HEK293 (cell line): ENCODE measurements at regions not wholly inside any gene's neighbourhood (a gene's known extent, or its start where the extent isn't known, plus 50 kb on each side); places are given as distances from the start of the nearest gene placed in this dataset.

Experiments
- CTCF ChIA-PET: fragments of 350-600 bp; formaldehyde crosslinking; extraction: SDS; loops from one replicate; lab custom pipeline; 2021; ENCODE audit warnings: antibody characterized with exemption; lab: Yijun Ruan, JAX
- POLR2A ChIA-PET: fragments of 300-600 bp; formaldehyde crosslinking; extraction: SDS; loops from one replicate; lab custom pipeline; 2020; ENCODE audit warnings: antibody characterized with exemption, inconsistent platforms; lab: Yijun Ruan, JAX
- H3K27ac ChIP-seq: fragments of 200-500 bp; sonication (Bioruptor generic); 2 replicates; pipeline ENCODE4 v1.5.1; 2014; ENCODE audit warnings: low read depth, low read length, control low read depth, inconsistent platforms; ENCODE audit errors: extremely low read depth
- H3K36me3 ChIP-seq, 2 experiments: fragments of 200-500 bp in 1 of 2; sonication (Bioruptor generic) in 1 of 2; 1 replicate in 1 of 2; 2 replicates in 1 of 2; pipeline ENCODE4 v1.5.1; 2014 to 2017; ENCODE audit warnings: inconsistent platforms in 2 of 2, low read length in 2 of 2; ENCODE audit not compliant: control insufficient read depth in 2 of 2, insufficient read depth in 1 of 2
- H3K4me1 ChIP-seq: fragments of 200-500 bp; sonication (Bioruptor generic); 2 replicates; pipeline ENCODE4 v1.5.1; 2014; ENCODE audit warnings: mild to moderate bottlenecking, low read length, inconsistent platforms; ENCODE audit not compliant: control insufficient read depth, insufficient read depth
- H3K4me3 ChIP-seq: 2 replicates; pipeline ENCODE4 v1.5.1; 2011; ENCODE audit warnings: low read depth, mild to moderate bottlenecking, control low read depth, low read length, moderate library complexity
- H3K9me3 ChIP-seq: fragments of 200-500 bp; sonication (Bioruptor generic); 2 replicates; pipeline ENCODE4 v1.5.1; 2014; ENCODE audit warnings: low read depth, low read length, inconsistent platforms; ENCODE audit not compliant: control insufficient read depth, insufficient read depth
- EGR2 ChIP-seq: fragments of 450-650 bp; formaldehyde crosslinking; IDR thresholded peaks from 2 replicates; pipeline ENCODE4 v1.5.1; 2016; ENCODE audit warnings: low read depth, missing biosample characterization, missing genetic modification characterization
- GLIS1 ChIP-seq: fragments of 450-650 bp; formaldehyde crosslinking; IDR thresholded peaks from 2 replicates; pipeline ENCODE4 v1.5.1; 2016; ENCODE audit warnings: missing biosample characterization, missing genetic modification characterization
- MZF1 ChIP-seq: fragments of 450-650 bp; formaldehyde crosslinking; IDR thresholded peaks from 2 replicates; pipeline ENCODE4 v1.5.1; 2017; ENCODE audit warnings: missing biosample characterization, missing genetic modification characterization, borderline replicate concordance
- SCRT2 ChIP-seq: fragments of 450-650 bp; formaldehyde crosslinking; IDR thresholded peaks from 2 replicates; pipeline ENCODE4 v1.5.1; 2016; ENCODE audit warnings: missing biosample characterization, missing genetic modification characterization
- ZBTB8A ChIP-seq: fragments of 450-650 bp; formaldehyde crosslinking; IDR thresholded peaks from 2 replicates; pipeline ENCODE4 v1.5.1; 2016; ENCODE audit warnings: missing biosample characterization, missing genetic modification characterization
- ZFP37 ChIP-seq: fragments of 450-650 bp; formaldehyde crosslinking; IDR thresholded peaks from 2 replicates; pipeline ENCODE4 v1.5.1; 2016; ENCODE audit warnings: missing biosample characterization, missing genetic modification characterization
- ZNF157 ChIP-seq: fragments of 450-650 bp; formaldehyde crosslinking; IDR thresholded peaks from 2 replicates; pipeline ENCODE4 v1.5.1; 2016; ENCODE audit warnings: missing biosample characterization, missing genetic modification characterization
- ZNF2 ChIP-seq: fragments of 450-650 bp; formaldehyde crosslinking; IDR thresholded peaks from 2 replicates; pipeline ENCODE4 v1.5.1; 2016; ENCODE audit warnings: missing biosample characterization, missing genetic modification characterization
- ZNF274 ChIP-seq, 2 experiments: fragments of 200-500 bp in 1 of 2; fragments of 450-650 bp in 1 of 2; sonication (Bioruptor generic) in 1 of 2; formaldehyde crosslinking in 1 of 2; IDR thresholded peaks; 2 replicates each; pipeline versions ENCODE4 v1.5.1 to v1.6.1; 2014 to 2016; ENCODE audit warnings: borderline replicate concordance in 1 of 2, inconsistent platforms in 1 of 2, low read length in 1 of 2, missing biosample characterization in 1 of 2, missing genetic modification characterization in 1 of 2
- ZNF280C ChIP-seq: fragments of 450-650 bp; formaldehyde crosslinking; IDR thresholded peaks from 2 replicates; pipeline ENCODE4 v1.5.1; 2016; ENCODE audit warnings: missing biosample characterization, missing genetic modification characterization
- ZNF510 ChIP-seq: fragments of 450-650 bp; formaldehyde crosslinking; IDR thresholded peaks from 2 replicates; pipeline ENCODE4 v1.5.1; 2018; ENCODE audit warnings: mild to moderate bottlenecking, missing genetic modification characterization, missing biosample characterization; ENCODE audit not compliant: insufficient replicate concordance
- ZNF560 ChIP-seq: fragments of 450-650 bp; formaldehyde crosslinking; IDR thresholded peaks from 2 replicates; pipeline ENCODE4 v1.5.1; 2017; ENCODE audit warnings: missing biosample characterization, missing genetic modification characterization, borderline replicate concordance
- ZNF580 ChIP-seq: fragments of 450-650 bp; formaldehyde crosslinking; IDR thresholded peaks from 2 replicates; pipeline ENCODE4 v1.5.1; 2016; ENCODE audit warnings: missing biosample characterization, missing genetic modification characterization
- ZNF645 ChIP-seq: fragments of 450-650 bp; formaldehyde crosslinking; IDR thresholded peaks from 2 replicates; pipeline ENCODE4; 2016; ENCODE audit warnings: missing biosample characterization, missing genetic modification characterization
- ZNF768 ChIP-seq: fragments of 450-650 bp; formaldehyde crosslinking; IDR thresholded peaks from 2 replicates; pipeline ENCODE4 v1.5.1; 2018; ENCODE audit warnings: missing biosample characterization, mild to moderate bottlenecking, missing genetic modification characterization
- ZSCAN5A ChIP-seq: fragments of 450-650 bp; formaldehyde crosslinking; IDR thresholded peaks from 2 replicates; pipeline ENCODE4 v1.5.1; 2016; ENCODE audit warnings: missing biosample characterization, missing genetic modification characterization

GRCh38 chr4:24669751-24670150 is 85.4 kb upstream of the DHX15 start (continued):
- TF ChIP-seq ZSCAN5A (tag by site-specific recombination) (no peak), SCRT2 (tag by site-specific recombination) (no peak), ZNF768 (no peak), ZNF157 (no peak), EGR2 (tag by site-specific recombination) (no peak), GLIS1 (tag by site-specific recombination) (no peak), MZF1 (no peak), ZNF580 (tag by site-specific recombination) (no peak), ZNF274 (IDR thresholded peaks at IDR 0.05; ENCODE audit: low read length) (no peak), ZNF274 (tag by site-specific recombination; IDR thresholded peaks at IDR 0.05; ENCODE audit: borderline replicate concordance) (no peak)

GRCh38 chr4:24671849-24672248 is 87.5 kb upstream of the DHX15 start:
- Histone ChIP-seq H3K4me1 (no peaks in the 10 kb centered on the region), H3K9me3 (no peaks in the 10 kb centered on the region), H3K36me3 (no peaks in the 10 kb centered on the region), H3K27ac (no peak overlapping the region), H3K4me3 (no peak overlapping the region)
- ChIA-PET CTCF (interaction anchor here (0.7 kb wide), 1 partner anchor 112 kb away, joined by 3 read pairs; no protein-coding TSS in a partner anchor), POLR2A (no interaction called here)
- TF ChIP-seq ZNF560 (tag by site-specific recombination) (no peak), ZNF645 (tag by site-specific recombination) (no peak), ZNF280C (no peak)

GRCh38 chr4:24672880-24673279 is 88.5 kb upstream of the DHX15 start:
- TF ChIP-seq ZFP37 (tag by site-specific recombination), result no peak
- no peak for TF ChIP-seq ZNF510 (tag by site-specific recombination)
- TF ChIP-seq ZBTB8A (tag by site-specific recombination), result no peak
- no peak for TF ChIP-seq ZNF2 (tag by site-specific recombination)
- CTCF ChIA-PET, result no interaction called here
- H3K4me3 ChIP-seq, result no peak overlapping the region
- H3K9me3 ChIP-seq, result no peaks in the 10 kb centered on the region
- no peak overlapping the region for H3K27ac ChIP-seq
- H3K36me3 ChIP-seq, result no peaks in the 10 kb centered on the region
- POLR2A ChIA-PET, result no interaction called here
- H3K4me1 ChIP-seq, result no peaks in the 10 kb centered on the region
